ENCODE measurements at regions not wholly inside any gene's neighbourhood (a gene's known extent, or its start where the extent isn't known, plus 50 kb on each side); places are given as distances from the start of the nearest gene placed in this dataset.

GRCh38 chr14:35482994-35483515, 50.9 kb upstream of the INSM2 start:
- DNase-seq (ENCODE audit: low read depth in 2 of 2) = no peak
- no peak for TF ChIP-seq CTCF (IDR thresholded peaks at IDR 0.05; ENCODE audit: low read depth, low read length)
- no peak overlapping the region for H3K4me3 ChIP-seq (replicated peaks in 1 of 2; ENCODE audit: low read depth in 2 of 2, low read length in 2 of 2)

All from cardiac fibroblast (primary cell).